ENCODE measurements at regions not wholly inside any gene's neighbourhood (a gene's known extent, or its start where the extent isn't known, plus 50 kb on each side); places are given as distances from the start of the nearest gene placed in this dataset.

DNA sequence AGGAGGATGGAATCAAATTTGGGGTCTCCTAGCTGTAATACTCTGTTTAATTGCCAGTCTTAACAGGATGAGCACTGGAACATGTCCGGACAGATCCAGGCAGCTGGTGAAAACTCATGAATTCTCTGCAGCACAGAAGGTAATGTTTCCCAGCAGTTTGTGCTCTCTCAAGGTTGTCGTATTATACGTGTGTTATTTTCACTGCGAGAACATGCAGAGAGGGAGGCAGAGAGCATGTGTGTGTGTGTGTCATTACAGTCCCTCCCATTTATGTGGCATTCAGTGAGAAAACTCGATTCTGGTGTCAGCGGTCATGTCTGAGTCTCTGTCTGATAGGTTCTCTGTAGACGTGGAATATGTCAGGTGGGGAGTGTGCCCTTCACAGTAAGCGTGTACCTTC lies 150.2 kb upstream of the POU3F3 start:
- H3K4me3 ChIP-seq = no peak overlapping the region
- H3K4me1 ChIP-seq = no peaks in the 10 kb centered on the region
- no peaks in the 10 kb centered on the region for H3K27me3 ChIP-seq (ENCODE audit: low read depth)
- no peaks in the 10 kb centered on the region for H3K36me3 ChIP-seq
- intact Hi-C loops (cut with DNase I) = no loop called here
- ATAC-seq = no peak
- no peak overlapping the region for H3K27ac ChIP-seq
- no peak for DNase-seq
- TF ChIP-seq, protein P1, sequence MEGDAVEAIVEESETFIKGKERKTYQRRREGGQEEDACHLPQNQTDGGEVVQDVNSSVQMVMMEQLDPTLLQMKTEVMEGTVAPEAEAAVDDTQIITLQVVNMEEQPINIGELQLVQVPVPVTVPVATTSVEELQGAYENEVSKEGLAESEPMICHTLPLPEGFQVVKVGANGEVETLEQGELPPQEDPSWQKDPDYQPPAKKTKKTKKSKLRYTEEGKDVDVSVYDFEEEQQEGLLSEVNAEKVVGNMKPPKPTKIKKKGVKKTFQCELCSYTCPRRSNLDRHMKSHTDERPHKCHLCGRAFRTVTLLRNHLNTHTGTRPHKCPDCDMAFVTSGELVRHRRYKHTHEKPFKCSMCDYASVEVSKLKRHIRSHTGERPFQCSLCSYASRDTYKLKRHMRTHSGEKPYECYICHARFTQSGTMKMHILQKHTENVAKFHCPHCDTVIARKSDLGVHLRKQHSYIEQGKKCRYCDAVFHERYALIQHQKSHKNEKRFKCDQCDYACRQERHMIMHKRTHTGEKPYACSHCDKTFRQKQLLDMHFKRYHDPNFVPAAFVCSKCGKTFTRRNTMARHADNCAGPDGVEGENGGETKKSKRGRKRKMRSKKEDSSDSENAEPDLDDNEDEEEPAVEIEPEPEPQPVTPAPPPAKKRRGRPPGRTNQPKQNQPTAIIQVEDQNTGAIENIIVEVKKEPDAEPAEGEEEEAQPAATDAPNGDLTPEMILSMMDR (IDR thresholded peaks at IDR 0.05) = no peak
- H3K9me3 ChIP-seq = no peaks in the 10 kb centered on the region

DNA sequence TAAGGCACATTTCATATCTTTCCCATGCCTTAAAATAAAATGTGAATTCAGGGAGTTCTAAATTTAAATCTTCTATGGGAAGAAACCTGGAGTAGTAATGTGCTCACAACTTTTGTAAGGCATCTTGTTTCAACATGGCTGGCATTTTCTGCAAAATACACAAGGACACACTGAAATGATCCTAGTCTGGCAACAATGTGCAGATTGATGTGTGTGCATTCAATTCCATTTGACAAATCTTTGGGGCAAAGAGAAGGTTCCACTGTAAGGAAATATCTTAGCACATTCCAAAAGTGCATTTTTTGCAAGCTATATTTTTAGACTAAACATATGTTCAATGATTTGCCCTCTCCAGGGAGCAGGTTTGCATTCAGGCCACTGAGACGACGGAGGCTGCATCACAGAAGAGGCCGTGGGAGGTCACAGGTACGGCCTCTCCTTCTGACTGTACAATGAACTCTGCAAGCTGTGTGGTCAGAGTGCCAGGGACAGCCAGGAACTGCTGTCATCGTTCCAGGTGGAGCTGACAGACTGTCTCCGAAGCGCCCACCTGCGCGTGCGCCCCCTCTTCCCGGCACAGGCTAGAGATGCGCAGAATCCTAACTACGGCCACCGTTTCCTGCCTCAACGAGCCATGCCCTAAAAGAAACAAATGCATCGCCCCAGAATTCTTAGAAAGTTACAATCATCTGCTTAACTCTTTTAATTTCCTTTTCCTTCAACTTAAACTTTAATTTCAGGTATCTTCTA lies 149.2 kb upstream of the POU3F3 start:
- intact Hi-C loops (cut with DNase I) = no loop called here
- TF ChIP-seq, protein P1 (IDR thresholded peaks at IDR 0.05) = no peak
- no peaks in the 10 kb centered on the region for H3K36me3 ChIP-seq
- H3K27ac ChIP-seq = no peak overlapping the region
- H3K4me3 ChIP-seq = no peak overlapping the region
- no peaks in the 10 kb centered on the region for H3K9me3 ChIP-seq
- no peak for ATAC-seq
- H3K4me1 ChIP-seq = no peaks in the 10 kb centered on the region
- DNase-seq = no peak
- H3K27me3 ChIP-seq (ENCODE audit: low read depth) = no peaks in the 10 kb centered on the region

DNA sequence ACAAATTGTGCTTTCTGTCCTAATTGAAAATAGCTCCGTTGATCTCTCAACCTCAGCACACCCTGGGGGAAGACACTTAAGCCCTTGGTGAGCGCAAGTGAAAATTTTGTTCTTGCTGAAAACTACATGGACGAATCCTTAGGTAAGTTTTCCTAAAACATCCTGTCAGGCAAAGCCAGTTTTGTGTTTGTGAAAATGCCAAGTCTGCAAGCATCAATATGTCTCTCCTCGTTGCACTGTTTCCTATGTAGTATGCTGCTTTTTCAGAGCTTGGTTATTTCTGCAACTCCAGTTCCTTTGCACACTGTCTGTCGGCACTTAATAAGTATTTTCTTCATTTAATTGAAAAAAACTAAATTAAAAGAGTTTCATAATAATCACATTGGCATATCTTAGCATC lies 146.9 kb upstream of the POU3F3 start:
- TF ChIP-seq, protein P1 (IDR thresholded peaks at IDR 0.05) = no peak

DNA sequence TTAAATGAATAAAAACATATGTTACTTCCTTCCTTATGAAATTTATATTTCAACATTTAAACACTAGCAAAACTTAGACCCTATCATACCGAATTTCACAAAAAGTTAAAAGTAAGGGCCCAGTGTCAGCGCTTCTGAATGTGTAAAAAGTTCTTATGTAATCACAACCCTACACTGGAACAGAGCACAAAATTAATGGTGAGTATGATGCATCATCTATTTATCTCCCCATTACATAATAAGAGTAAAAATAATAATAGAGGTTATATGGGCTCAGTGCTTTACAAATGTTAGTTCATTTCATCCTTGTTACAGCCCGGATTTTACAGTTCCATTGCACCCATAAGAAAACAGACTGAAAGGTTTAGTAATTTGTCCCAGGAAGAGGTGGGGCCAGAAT lies 144.9 kb upstream of the POU3F3 start:
- H3K36me3 ChIP-seq = no peaks in the 10 kb centered on the region
- H3K27ac ChIP-seq = no peak overlapping the region
- H3K4me3 ChIP-seq = no peak overlapping the region
- TF ChIP-seq, protein P1 (IDR thresholded peaks at IDR 0.05) = no peak
- DNase-seq = no peak
- intact Hi-C loops (cut with DNase I) = no loop called here
- no peaks in the 10 kb centered on the region for H3K27me3 ChIP-seq (ENCODE audit: low read depth)
- no peaks in the 10 kb centered on the region for H3K9me3 ChIP-seq
- no peak for ATAC-seq
- no peaks in the 10 kb centered on the region for H3K4me1 ChIP-seq

More for the DNA sequence above, 146.9 kb upstream of the POU3F3 start:
- DNase-seq (no peak), ATAC-seq (no peak)
- no peaks in the 10 kb centered on the region for H3K4me1 ChIP-seq
- no peak overlapping the region for H3K27ac ChIP-seq
- no peaks in the 10 kb centered on the region for H3K9me3 ChIP-seq
- no peaks in the 10 kb centered on the region for H3K36me3 ChIP-seq
- H3K27me3 ChIP-seq (ENCODE audit: low read depth) = no peaks in the 10 kb centered on the region
- intact Hi-C loops (cut with DNase I) = no loop called here
- H3K4me3 ChIP-seq = no peak overlapping the region

DNA sequence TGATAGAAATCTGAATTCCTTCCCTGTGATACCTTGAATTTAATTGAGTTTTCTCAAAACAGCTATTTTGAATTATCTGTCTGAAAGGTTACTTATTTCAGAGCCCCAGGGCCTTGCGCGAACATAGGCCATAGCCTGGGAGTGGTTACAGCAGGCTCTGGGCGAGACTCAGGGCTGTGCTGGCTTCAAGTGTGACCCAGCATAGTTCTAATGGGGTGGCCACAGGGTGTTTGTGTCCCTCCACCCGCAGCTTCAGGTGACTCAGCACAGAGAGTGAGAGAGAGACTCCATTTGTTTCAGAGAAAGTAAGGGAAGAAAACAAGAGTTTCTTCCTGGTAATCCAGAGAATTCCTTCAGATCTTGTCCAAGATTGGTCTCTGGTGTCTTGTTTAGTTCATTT lies 137.9 kb upstream of the POU3F3 start:
- Histone ChIP-seq H3K36me3 (no peaks in the 10 kb centered on the region), H3K4me1 (no peaks in the 10 kb centered on the region), H3K9me3 (no peaks in the 10 kb centered on the region), H3K4me3 (no peak overlapping the region), H3K27me3 (ENCODE audit: low read depth) (no peaks in the 10 kb centered on the region), H3K27ac (no peak overlapping the region)
- intact Hi-C loops (cut with DNase I) = no loop called here
- ATAC-seq (no peak), DNase-seq (no peak)
- TF ChIP-seq, protein P1 (IDR thresholded peaks at IDR 0.05) = no peak
